SK-N-MC (cell line): ENCODE measurements at regions not wholly inside any gene's neighbourhood (a gene's known extent, or its start where the extent isn't known, plus 50 kb on each side); places are given as distances from the start of the nearest gene placed in this dataset.
"Not testable (repeated sequence)": the region's sequence is repeated elsewhere in the genome, so short reads cannot be mapped to it uniquely, and the experiment has no call there.

Source experiments
- DNase-seq: peaks from one replicate; pipeline ENCODE4 v3.0.0-alpha.2; 2011; ENCODE audit warnings: low read depth, low spot score
- H3K27ac ChIP-seq: fragments of 200-600 bp; sonication (generic); 2 replicates; pipeline ENCODE4 v1.5.1; 2016; ENCODE audit warnings: mixed run types
- H3K36me3 ChIP-seq: fragments of 200-600 bp; sonication (generic); 2 replicates; pipeline ENCODE4 v1.6.1; 2017; ENCODE audit warnings: antibody characterized with exemption, low read length, mixed read lengths; ENCODE audit not compliant: insufficient read depth
- H3K4me3 ChIP-seq: fragments of 200-600 bp; sonication (generic); 2 replicates; pipeline ENCODE4 v1.5.1; 2016
- H3K9ac ChIP-seq: fragments of 200-600 bp; sonication (generic); 2 replicates; pipeline ENCODE4 v1.8.0; 2017; ENCODE audit warnings: mixed run types, mixed read lengths; ENCODE audit not compliant: insufficient read length
- H3K9me3 ChIP-seq: fragments of 200-600 bp; sonication (generic); 2 replicates; pipeline ENCODE4 v1.6.1; 2017; ENCODE audit warnings: low read depth, mild to moderate bottlenecking, antibody characterized with exemption, low read length, moderate library complexity, mixed read lengths
- EZH2 ChIP-seq: fragments of 200-600 bp; sonication (generic); IDR thresholded peaks from one replicate; pipeline ENCODE4 v1.6.1; 2017; ENCODE audit warnings: antibody characterized with exemption
- FOXP2 ChIP-seq: optimal IDR thresholded peaks from 2 replicates; pipeline ENCODE3; 2011; ENCODE audit warnings: mild to moderate bottlenecking, moderate library complexity; ENCODE audit not compliant: insufficient read depth; ENCODE audit errors: extremely low read length, control extremely low read depth
- POLR2AphosphoS5 ChIP-seq: IDR thresholded peaks from 2 replicates; pipeline ENCODE4 v1.6.1; 2012; ENCODE audit warnings: mild to moderate bottlenecking, low read depth, low read length, borderline replicate concordance

GRCh38 chr3:118213892-118214291, 820.8 kb downstream of the IGSF11 start:
- TF ChIP-seq POLR2AphosphoS5 (no peak), EZH2 (no peak), FOXP2 (no peak)
- no peaks in the 10 kb centered on the region for H3K36me3 ChIP-seq
- H3K27ac ChIP-seq, result no peak overlapping the region
- H3K9me3 ChIP-seq, result no peaks in the 10 kb centered on the region
- DNase-seq, result no peak
- no peak overlapping the region for H3K4me3 ChIP-seq
- H3K9ac ChIP-seq, result no peak overlapping the region

- H3K27ac ChIP-seq, result no peak overlapping the region
Observed at GRCh38 chr3:118226206-118226605, 808.4 kb downstream of the IGSF11 start.

GRCh38 chr3:118227191-118227590, 807.5 kb downstream of the IGSF11 start:
- DNase-seq, result no peak
- no peak overlapping the region for H3K4me3 ChIP-seq
- no peak overlapping the region for H3K27ac ChIP-seq
- H3K36me3 ChIP-seq, result no peaks in the 10 kb centered on the region
- H3K9me3 ChIP-seq, result no peaks in the 10 kb centered on the region
- H3K9ac ChIP-seq, result no peak overlapping the region
- no peak for TF ChIP-seq EZH2
- no peak for TF ChIP-seq FOXP2
- TF ChIP-seq POLR2AphosphoS5, result no peak

More at GRCh38 chr3:118226206-118226605, 808.4 kb downstream of the IGSF11 start:
- Histone ChIP-seq H3K9ac (no peak overlapping the region), H3K36me3 (no peaks in the 10 kb centered on the region), H3K9me3 (no peaks in the 10 kb centered on the region), H3K4me3 (no peak overlapping the region)
- no peak for DNase-seq
- no peak for TF ChIP-seq EZH2
- no peak for TF ChIP-seq POLR2AphosphoS5
- no peak for TF ChIP-seq FOXP2

GRCh38 chr3:118228151-118228550, 806.5 kb downstream of the IGSF11 start:
- no peak for DNase-seq
- no peak overlapping the region for H3K9ac ChIP-seq
- no peaks in the 10 kb centered on the region for H3K36me3 ChIP-seq
- no peak overlapping the region for H3K4me3 ChIP-seq
- no peaks in the 10 kb centered on the region for H3K9me3 ChIP-seq
- no peak for TF ChIP-seq EZH2
- TF ChIP-seq POLR2AphosphoS5, result no peak
- no peak for TF ChIP-seq FOXP2
- H3K27ac ChIP-seq, result no peak overlapping the region

GRCh38 chr3:118229196-118229595, 805.5 kb downstream of the IGSF11 start:
- TF ChIP-seq POLR2AphosphoS5 (no peak), EZH2 (no peak), FOXP2 (no peak)
- DNase-seq, result no peak
- H3K4me3 ChIP-seq, result no peak overlapping the region
- H3K27ac ChIP-seq, result no peak overlapping the region
- H3K9me3 ChIP-seq, result no peaks in the 10 kb centered on the region
- no peak overlapping the region for H3K9ac ChIP-seq
- no peaks in the 10 kb centered on the region for H3K36me3 ChIP-seq

GRCh38 chr3:118231578-118231977, 803.1 kb downstream of the IGSF11 start:
- H3K27ac ChIP-seq, result no peak overlapping the region
- H3K9me3 ChIP-seq, result no peaks in the 10 kb centered on the region
- H3K36me3 ChIP-seq, result no peaks in the 10 kb centered on the region
- no peak for DNase-seq
- no peak overlapping the region for H3K9ac ChIP-seq
- TF ChIP-seq POLR2AphosphoS5, result no peak
- no peak for TF ChIP-seq EZH2
- TF ChIP-seq FOXP2, result no peak
- no peak overlapping the region for H3K4me3 ChIP-seq

- Histone ChIP-seq H3K36me3 (no peaks in the 10 kb centered on the region), H3K27ac (no peak overlapping the region), H3K4me3 (no peak overlapping the region), H3K9ac (no peak overlapping the region), H3K9me3 (no peaks in the 10 kb centered on the region)
- TF ChIP-seq EZH2 (no peak), POLR2AphosphoS5 (no peak), FOXP2 (no peak)
- DNase-seq, result no peak
Observed at GRCh38 chr3:118239253-118239652, 795.4 kb downstream of the IGSF11 start.

- Histone ChIP-seq H3K9ac (no peak overlapping the region), H3K9me3 (no peaks in the 10 kb centered on the region), H3K27ac (no peak overlapping the region), H3K36me3 (no peaks in the 10 kb centered on the region), H3K4me3 (no peak overlapping the region)
- TF ChIP-seq EZH2, result no peak
- TF ChIP-seq POLR2AphosphoS5, result no peak
- TF ChIP-seq FOXP2, result no peak
- DNase-seq, result no peak
Observed at GRCh38 chr3:118244761-118245160, 789.9 kb downstream of the IGSF11 start.

GRCh38 chr3:118245312-118245711, 789.3 kb downstream of the IGSF11 start:
- Histone ChIP-seq H3K36me3 (no peaks in the 10 kb centered on the region), H3K4me3 (no peak overlapping the region), H3K9ac (no peak overlapping the region), H3K27ac (no peak overlapping the region), H3K9me3 (no peaks in the 10 kb centered on the region)
- TF ChIP-seq POLR2AphosphoS5 (no peak), FOXP2 (no peak), EZH2 (no peak)
- DNase-seq, result no peak

GRCh38 chr3:118258850-118259249, 775.8 kb downstream of the IGSF11 start:
- H3K9me3 ChIP-seq, H3K9ac ChIP-seq, DNase-seq, H3K36me3 ChIP-seq, H3K4me3 ChIP-seq, H3K27ac ChIP-seq: not testable (repeated sequence)
